Fibroblast of upper back skin (primary cell): ENCODE measurements at regions not wholly inside any gene's neighbourhood (a gene's known extent, or its start where the extent isn't known, plus 50 kb on each side); places are given as distances from the start of the nearest gene placed in this dataset.
"Not testable (repeated sequence)": the region's sequence is repeated elsewhere in the genome, so short reads cannot be mapped to it uniquely, and the experiment has no call there.

Experiments used
- DNase-seq: peaks from one replicate; pipeline ENCODE4 v3.0.0-alpha.2; 2013

DNA sequence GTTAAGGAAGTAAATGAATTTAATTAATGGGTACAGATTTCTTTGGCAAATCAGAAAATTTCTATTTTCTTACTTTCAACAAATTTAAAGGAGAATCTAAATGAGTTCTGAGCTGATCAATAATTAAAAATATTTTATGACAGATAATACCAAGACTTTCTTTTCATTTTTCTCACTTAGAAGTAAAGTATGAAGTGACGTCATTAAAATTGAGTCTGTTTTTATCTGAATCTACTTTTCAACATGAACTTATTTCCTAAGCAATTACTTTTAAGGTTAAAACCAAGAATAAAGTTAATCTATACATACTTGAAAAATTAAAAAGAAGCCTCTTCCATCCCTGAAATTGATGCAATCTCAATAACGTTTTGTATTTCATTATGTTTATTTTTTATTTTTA, 552.8 kb upstream of the ST8SIA4 start:
- DNase-seq: no peak

DNA sequence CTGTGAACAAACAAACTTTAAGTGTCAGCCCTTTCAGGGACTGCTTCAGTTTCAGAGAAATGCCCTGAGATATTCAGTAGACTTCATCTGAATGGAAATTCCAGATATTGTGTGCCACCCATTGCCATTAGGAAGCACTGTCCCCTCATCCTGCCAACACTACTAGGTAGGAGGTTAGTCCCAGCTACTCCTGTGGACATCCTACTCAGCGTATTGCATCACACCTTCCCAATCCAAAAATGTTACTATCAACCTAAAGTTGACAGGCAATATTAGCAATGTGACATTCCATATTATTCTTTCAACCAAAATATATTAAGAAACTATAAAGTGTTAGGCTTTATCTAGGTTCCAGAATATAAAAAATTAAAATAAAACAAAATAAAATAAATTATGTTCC, 552.0 kb upstream of the ST8SIA4 start:
- DNase-seq: no peak

- DNase-seq: not testable (repeated sequence)
These were observed 539.2 kb upstream of the ST8SIA4 start for GRCh38 chr5:101442281-101442680.

GRCh38 chr5:101440173-101440572, 537.1 kb upstream of the ST8SIA4 start:
- DNase-seq: no peak

GRCh38 chr5:101437351-101437750, 534.3 kb upstream of the ST8SIA4 start:
- DNase-seq: no peak

- no peak for DNase-seq
These were observed 532.7 kb upstream of the ST8SIA4 start for GRCh38 chr5:101435768-101436167.

DNA sequence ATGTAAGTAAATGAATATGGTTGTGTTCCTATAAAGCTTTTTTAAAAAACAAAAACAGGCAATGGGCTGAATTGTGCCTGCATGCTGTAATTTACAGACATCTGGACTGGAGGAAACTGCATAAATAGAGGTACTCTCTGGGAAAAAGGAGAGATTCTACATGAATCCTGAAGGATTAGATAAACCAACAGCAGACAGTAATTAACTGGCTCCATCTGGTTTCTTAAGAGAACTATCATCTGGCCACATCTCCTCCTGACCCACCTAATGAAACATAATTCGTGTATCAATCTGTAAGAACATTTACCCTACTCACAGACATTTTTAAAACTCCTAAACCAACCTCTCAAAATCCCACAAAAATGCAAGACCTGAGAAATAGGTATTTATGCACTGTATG, 528.1 kb upstream of the ST8SIA4 start:
- no peak for DNase-seq

GRCh38 chr5:101430551-101430950, 527.5 kb upstream of the ST8SIA4 start:
- DNase-seq: no peak

GRCh38 chr5:101429241-101429640, 526.2 kb upstream of the ST8SIA4 start:
- DNase-seq: peak; percentile 71

GRCh38 chr5:101425339-101425859, 522.3 kb upstream of the ST8SIA4 start:
- DNase-seq: peak; percentile 70

DNA sequence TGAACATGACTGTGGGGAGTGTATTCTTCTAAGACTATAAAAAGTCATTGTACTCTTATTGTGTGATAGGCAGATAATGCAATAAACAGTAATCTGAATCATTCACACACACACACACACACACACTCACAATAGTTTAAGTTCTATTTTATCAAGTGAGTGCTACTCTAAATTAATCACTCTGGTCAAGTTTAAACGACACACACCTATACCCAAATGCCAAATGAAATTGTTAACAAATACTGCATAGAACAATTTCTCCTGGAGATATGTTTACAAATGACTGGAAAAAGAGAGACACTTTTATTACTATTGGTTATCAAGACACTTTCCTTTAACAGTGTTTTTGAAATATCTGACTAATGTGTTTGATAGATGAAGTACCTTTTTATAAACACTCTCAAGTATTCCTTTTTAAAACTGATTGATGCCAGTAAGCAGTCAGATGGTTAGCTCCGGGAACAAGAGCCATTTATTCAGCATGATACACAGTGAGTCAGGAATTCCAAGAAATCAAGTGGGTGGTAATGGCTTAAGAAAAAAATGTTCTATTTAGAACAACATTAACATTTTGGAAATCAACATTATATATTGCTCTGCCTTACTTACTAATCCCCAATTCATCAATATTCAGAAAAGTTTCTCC, 521.6 kb upstream of the ST8SIA4 start:
- DNase-seq: peak; percentile 85

- DNase-seq: no peak
These were observed 515.6 kb upstream of the ST8SIA4 start for GRCh38 chr5:101418713-101419118.

DNA sequence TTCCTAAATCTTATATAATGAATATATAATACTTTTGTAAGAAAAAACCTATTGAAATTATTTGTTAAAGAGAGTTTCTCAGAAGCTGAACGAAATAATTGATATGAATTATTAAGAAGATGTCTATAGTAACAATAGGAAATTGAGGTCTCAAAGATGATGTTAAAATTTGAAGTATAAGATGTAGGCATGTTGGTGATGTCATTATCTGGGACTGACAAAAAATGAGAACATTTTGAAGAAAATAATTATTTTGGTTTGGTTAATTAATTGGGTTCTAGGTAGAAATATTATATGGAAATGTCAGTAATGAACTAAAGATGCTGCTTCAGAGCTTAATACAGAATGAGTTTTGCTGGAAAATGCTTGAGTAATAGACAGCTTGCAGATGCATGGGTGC, 501.4 kb upstream of the ST8SIA4 start:
- DNase-seq: no peak

- peak; percentile 15 for DNase-seq
These were observed 490.8 kb upstream of the ST8SIA4 start for GRCh38 chr5:101393795-101394450.

GRCh38 chr5:101390151-101390908, 487.2 kb upstream of the ST8SIA4 start:
- DNase-seq: peak; percentile 62

- no peak for DNase-seq
These were observed 482.2 kb upstream of the ST8SIA4 start for GRCh38 chr5:101385276-101385675.

DNA sequence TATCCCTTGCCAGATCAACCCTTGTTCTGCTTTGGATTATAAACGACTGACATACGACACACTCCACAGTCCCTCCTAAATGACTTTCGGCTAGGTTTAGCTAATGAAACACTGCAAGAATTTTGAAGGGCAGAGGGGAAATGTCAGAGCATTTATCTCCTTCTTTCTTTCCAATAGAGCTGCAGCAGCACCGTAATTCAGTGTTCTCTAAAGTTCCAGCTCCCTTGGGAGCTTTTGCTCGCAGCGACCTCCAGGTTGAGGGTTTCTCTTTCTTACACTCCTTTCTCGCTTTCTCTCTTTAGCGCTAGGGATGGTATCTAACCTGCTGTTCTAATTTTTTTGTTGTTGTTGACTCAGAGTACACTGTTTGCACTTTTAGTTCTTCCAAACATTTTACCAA, 467.1 kb upstream of the ST8SIA4 start:
- no peak for DNase-seq

GRCh38 chr5:101364469-101364868, 461.4 kb upstream of the ST8SIA4 start:
- peak; percentile 25 for DNase-seq

GRCh38 chr5:101362067-101362466, 459.0 kb upstream of the ST8SIA4 start:
- no peak for DNase-seq

- no peak for DNase-seq
These were observed 443.8 kb upstream of the ST8SIA4 start for GRCh38 chr5:101346906-101347305.

- DNase-seq: no peak
These were observed 443.4 kb upstream of the ST8SIA4 start for GRCh38 chr5:101346447-101346846.

DNA sequence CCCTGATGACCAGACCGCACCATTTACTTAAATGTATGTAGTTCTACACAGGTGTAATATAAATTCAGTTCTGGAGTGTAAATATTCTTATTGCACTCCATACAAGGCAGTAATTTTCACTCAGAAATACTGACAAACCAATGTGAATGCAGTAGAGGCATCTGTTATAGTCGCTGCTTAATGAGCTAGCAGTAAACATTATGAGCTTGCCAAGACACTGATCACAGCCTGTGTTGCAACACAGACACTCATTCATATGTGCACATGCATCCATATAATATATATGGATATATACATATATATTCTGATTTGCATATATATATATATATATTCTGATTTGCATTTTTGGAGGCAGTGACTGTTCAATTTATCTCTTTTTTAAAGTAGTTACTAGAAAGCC, 435.1 kb upstream of the ST8SIA4 start:
- DNase-seq: no peak

DNA sequence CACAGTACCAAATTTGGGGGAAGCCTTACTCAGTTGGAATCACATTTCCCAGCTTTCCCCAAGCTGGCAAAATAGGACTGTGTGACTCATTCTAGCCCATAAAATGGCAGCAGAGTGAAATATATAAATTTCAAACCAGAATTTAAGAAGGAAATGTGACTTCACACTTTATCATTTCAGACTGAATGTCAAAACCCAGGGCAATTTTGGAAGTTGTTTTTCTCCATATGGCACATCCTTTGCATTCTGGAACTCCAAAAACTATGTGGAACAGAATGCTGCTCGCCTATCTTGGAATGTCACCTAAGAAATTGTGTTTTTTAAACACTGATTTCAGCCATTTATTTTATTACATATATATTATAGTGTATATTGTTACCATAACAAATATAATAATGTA, 424.7 kb upstream of the ST8SIA4 start:
- DNase-seq: no peak

DNA sequence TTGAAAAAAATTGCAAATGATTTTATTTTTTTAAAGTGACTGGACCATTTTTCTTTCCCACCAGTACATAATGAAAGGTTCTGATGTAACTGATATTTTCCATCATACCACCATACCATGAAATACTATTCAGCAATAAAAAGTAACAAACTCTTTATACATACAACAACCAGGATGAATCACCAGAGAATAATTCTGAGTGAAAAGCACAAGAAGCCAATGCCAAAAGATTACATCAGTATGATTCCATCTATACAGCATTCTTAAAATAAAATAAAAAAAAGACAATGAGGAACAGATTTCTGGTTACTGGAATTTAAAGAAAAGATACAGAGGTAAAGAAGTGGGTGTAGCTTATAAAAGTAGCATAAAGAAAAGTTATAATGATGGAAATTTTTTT, 423.7 kb upstream of the ST8SIA4 start:
- peak; percentile 0 for DNase-seq
